ENCODE measurements at regions not wholly inside any gene's neighbourhood (a gene's known extent, or its start where the extent isn't known, plus 50 kb on each side); places are given as distances from the start of the nearest gene placed in this dataset.

GRCh38 chr20:59376109-59376841, 75.9 kb downstream of the EDN3 start:
- H3K4me1 ChIP-seq (replicated peaks): no peaks in the 10 kb centered on the region
- no peak overlapping the region for H3K4me3 ChIP-seq
- H3K36me3 ChIP-seq: no peaks in the 10 kb centered on the region
- no peak overlapping the region for H3K27ac ChIP-seq
- H3K9me3 ChIP-seq (replicated peaks): no peaks in the 10 kb centered on the region
- peaks cover 4% of the 10 kb centered on the region; the same call in 1 of the 2 replicates for H3K27me3 ChIP-seq (replicated peaks)
- no peak for DNase-seq (ENCODE audit: low read depth in 1 of 2, low spot score in 2 of 2)

GRCh38 chr20:59376998-59377397, 76.6 kb downstream of the EDN3 start:
- Histone ChIP-seq H3K4me3 (no peak overlapping the region), H3K9me3 (replicated peaks) (no peaks in the 10 kb centered on the region), H3K4me1 (replicated peaks) (no peaks in the 10 kb centered on the region), H3K36me3 (no peaks in the 10 kb centered on the region), H3K27ac (no peak overlapping the region), H3K27me3 (replicated peaks) (peaks cover 4% of the 10 kb centered on the region; the same call in 1 of the 2 replicates)
- no peak for DNase-seq (ENCODE audit: low read depth in 1 of 2, low spot score in 2 of 2)

- no peak overlapping the region for H3K4me3 ChIP-seq
- H3K9me3 ChIP-seq (replicated peaks): no peaks in the 10 kb centered on the region
- H3K27ac ChIP-seq: no peak overlapping the region
- no peaks in the 10 kb centered on the region for H3K36me3 ChIP-seq
- no peak for DNase-seq (ENCODE audit: low read depth in 1 of 2, low spot score in 2 of 2)
- H3K4me1 ChIP-seq (replicated peaks): no peaks in the 10 kb centered on the region
- H3K27me3 ChIP-seq (replicated peaks): peaks cover 4% of the 10 kb centered on the region; the same call in 1 of the 2 replicates
Measured at GRCh38 chr20:59377842-59378241, 77.4 kb downstream of the EDN3 start.

GRCh38 chr20:59378396-59378795, 78.0 kb downstream of the EDN3 start:
- H3K9me3 ChIP-seq (replicated peaks): no peaks in the 10 kb centered on the region
- no peaks in the 10 kb centered on the region for H3K36me3 ChIP-seq
- H3K4me3 ChIP-seq: no peak overlapping the region
- DNase-seq (ENCODE audit: low read depth in 1 of 2, low spot score in 2 of 2): no peak
- no peaks in the 10 kb centered on the region for H3K4me1 ChIP-seq (replicated peaks)
- no peak overlapping the region for H3K27ac ChIP-seq
- peaks cover 4% of the 10 kb centered on the region; the same call in 1 of the 2 replicates for H3K27me3 ChIP-seq (replicated peaks)

GRCh38 chr20:59378966-59379365, 78.6 kb downstream of the EDN3 start:
- peaks cover 4% of the 10 kb centered on the region; the same call in 1 of the 2 replicates for H3K27me3 ChIP-seq (replicated peaks)
- no peaks in the 10 kb centered on the region for H3K4me1 ChIP-seq (replicated peaks)
- H3K27ac ChIP-seq: no peak overlapping the region
- H3K4me3 ChIP-seq: no peak overlapping the region
- no peaks in the 10 kb centered on the region for H3K36me3 ChIP-seq
- no peak for DNase-seq (ENCODE audit: low read depth in 1 of 2, low spot score in 2 of 2)
- no peaks in the 10 kb centered on the region for H3K9me3 ChIP-seq (replicated peaks)

- H3K27me3 ChIP-seq (replicated peaks): peaks cover 4% of the 10 kb centered on the region; the same call in 1 of the 2 replicates
- H3K36me3 ChIP-seq: no peaks in the 10 kb centered on the region
- H3K9me3 ChIP-seq (replicated peaks): no peaks in the 10 kb centered on the region
- H3K4me3 ChIP-seq: no peak overlapping the region
- no peaks in the 10 kb centered on the region for H3K4me1 ChIP-seq (replicated peaks)
- no peak for DNase-seq (ENCODE audit: low read depth in 1 of 2, low spot score in 2 of 2)
- H3K27ac ChIP-seq: no peak overlapping the region
Measured at GRCh38 chr20:59381689-59382088, 81.3 kb downstream of the EDN3 start.

- no peak overlapping the region for H3K4me3 ChIP-seq
- H3K4me1 ChIP-seq (replicated peaks): no peaks in the 10 kb centered on the region
- peaks cover 4% of the 10 kb centered on the region; the same call in 1 of the 2 replicates for H3K27me3 ChIP-seq (replicated peaks)
- no peak for DNase-seq (ENCODE audit: low read depth in 1 of 2, low spot score in 2 of 2)
- no peaks in the 10 kb centered on the region for H3K9me3 ChIP-seq (replicated peaks)
- no peak overlapping the region for H3K27ac ChIP-seq
- H3K36me3 ChIP-seq: no peaks in the 10 kb centered on the region
Measured at GRCh38 chr20:59382157-59382725, 81.8 kb downstream of the EDN3 start.

- no peak overlapping the region for H3K4me3 ChIP-seq
- no peaks in the 10 kb centered on the region for H3K36me3 ChIP-seq
- H3K9me3 ChIP-seq (replicated peaks): no peaks in the 10 kb centered on the region
- no peak for DNase-seq (ENCODE audit: low read depth in 1 of 2, low spot score in 2 of 2)
- no peaks in the 10 kb centered on the region for H3K4me1 ChIP-seq (replicated peaks)
- H3K27ac ChIP-seq: no peak overlapping the region
- peaks cover 4% of the 10 kb centered on the region; the same call in 1 of the 2 replicates for H3K27me3 ChIP-seq (replicated peaks)
Measured at GRCh38 chr20:59382907-59383306, 82.5 kb downstream of the EDN3 start.

GRCh38 chr20:59385038-59385437, 84.6 kb downstream of the EDN3 start:
- peaks cover under 1% of the 10 kb centered on the region; the same call in 1 of the 2 replicates for H3K27me3 ChIP-seq (replicated peaks)
- H3K4me3 ChIP-seq: no peak overlapping the region
- no peaks in the 10 kb centered on the region for H3K9me3 ChIP-seq (replicated peaks)
- H3K36me3 ChIP-seq: no peaks in the 10 kb centered on the region
- no peak overlapping the region for H3K27ac ChIP-seq
- no peak for DNase-seq (ENCODE audit: low read depth in 1 of 2, low spot score in 2 of 2)
- H3K4me1 ChIP-seq (replicated peaks): no peaks in the 10 kb centered on the region

- no peaks in the 10 kb centered on the region for H3K36me3 ChIP-seq
- no peaks in the 10 kb centered on the region for H3K4me1 ChIP-seq (replicated peaks)
- H3K4me3 ChIP-seq: no peak overlapping the region
- H3K27ac ChIP-seq: no peak overlapping the region
- no peaks in the 10 kb centered on the region for H3K9me3 ChIP-seq (replicated peaks)
- no peak for DNase-seq (ENCODE audit: low read depth in 1 of 2, low spot score in 2 of 2)
- H3K27me3 ChIP-seq (replicated peaks): no peaks in the 10 kb centered on the region; the same call in 1 of the 2 replicates
Measured at GRCh38 chr20:59385480-59385879, 85.1 kb downstream of the EDN3 start.

- DNase-seq (ENCODE audit: low read depth in 1 of 2, low spot score in 2 of 2): no peak
- no peaks in the 10 kb centered on the region for H3K9me3 ChIP-seq (replicated peaks)
- no peak overlapping the region for H3K27ac ChIP-seq
- H3K36me3 ChIP-seq: no peaks in the 10 kb centered on the region
- no peaks in the 10 kb centered on the region for H3K4me1 ChIP-seq (replicated peaks)
- no peak overlapping the region for H3K4me3 ChIP-seq
- no peaks in the 10 kb centered on the region for H3K27me3 ChIP-seq (replicated peaks)
Measured at GRCh38 chr20:59386809-59387208, 86.4 kb downstream of the EDN3 start.

- H3K27me3 ChIP-seq (replicated peaks): no peaks in the 10 kb centered on the region
- no peak overlapping the region for H3K27ac ChIP-seq
- no peaks in the 10 kb centered on the region for H3K4me1 ChIP-seq (replicated peaks)
- no peaks in the 10 kb centered on the region for H3K9me3 ChIP-seq (replicated peaks)
- no peak for DNase-seq (ENCODE audit: low read depth in 1 of 2, low spot score in 2 of 2)
- H3K4me3 ChIP-seq: no peak overlapping the region
- H3K36me3 ChIP-seq: no peaks in the 10 kb centered on the region
Measured at GRCh38 chr20:59387891-59388290, 87.5 kb downstream of the EDN3 start.

GRCh38 chr20:59388402-59388801, 88.0 kb downstream of the EDN3 start:
- DNase-seq (ENCODE audit: low read depth in 1 of 2, low spot score in 2 of 2): no peak
- no peaks in the 10 kb centered on the region for H3K36me3 ChIP-seq
- no peak overlapping the region for H3K4me3 ChIP-seq
- H3K27me3 ChIP-seq (replicated peaks): no peaks in the 10 kb centered on the region
- no peaks in the 10 kb centered on the region for H3K4me1 ChIP-seq (replicated peaks)
- H3K27ac ChIP-seq: no peak overlapping the region
- no peaks in the 10 kb centered on the region for H3K9me3 ChIP-seq (replicated peaks)

GRCh38 chr20:59390437-59390836, 90.0 kb downstream of the EDN3 start:
- no peaks in the 10 kb centered on the region for H3K27me3 ChIP-seq (replicated peaks)
- no peaks in the 10 kb centered on the region for H3K9me3 ChIP-seq (replicated peaks)
- no peak for DNase-seq (ENCODE audit: low read depth in 1 of 2, low spot score in 2 of 2)
- H3K36me3 ChIP-seq: no peaks in the 10 kb centered on the region
- no peak overlapping the region for H3K4me3 ChIP-seq
- no peak overlapping the region for H3K27ac ChIP-seq
- H3K4me1 ChIP-seq (replicated peaks): no peaks in the 10 kb centered on the region

Data from SJSA1 (cell line).